Esophagus muscularis mucosa (tissue), 4 donors: ENCODE measurements at regions not wholly inside any gene's neighbourhood (a gene's known extent, or its start where the extent isn't known, plus 50 kb on each side); places are given as distances from the start of the nearest gene placed in this dataset.

Experiments
- DNase-seq: peaks from one replicate; pipeline ENCODE4 v3.0.0-alpha.2; 2017; ENCODE audit errors: extremely low spot score
- H3K27ac ChIP-seq, 4 donors: fragments of 200-600 bp; sonication (generic); replicated peaks in 1 of 4; 1 replicate in 3 of 4; 2 replicates in 1 of 4; pipeline ENCODE4 v1.5.1; 2016 to 2019; ENCODE audit warnings: mild to moderate bottlenecking in 1 of 4
- H3K27me3 ChIP-seq, 4 donors: fragments of 200-600 bp; sonication (generic); one replicate each; pipeline versions ENCODE4 v1.5.1 to v1.6.0; 2016 to 2019
- H3K36me3 ChIP-seq, 4 donors: fragments of 200-600 bp; sonication (generic); one replicate each; pipeline ENCODE4 v1.5.1; 2016 to 2019
- H3K4me1 ChIP-seq, 4 donors: fragments of 200-600 bp; sonication (generic); one replicate each; pipeline ENCODE4 v1.5.1; 2016 to 2019
- H3K4me3 ChIP-seq, 4 donors: fragments of 200-600 bp; sonication (generic); 1 replicate in 2 of 4; 2 replicates in 2 of 4; pipeline ENCODE4 v1.5.1; 2016 to 2019; ENCODE audit warnings: mild to moderate bottlenecking in 4 of 4, moderate library complexity in 1 of 4
- H3K9me3 ChIP-seq, 4 donors: fragments of 200-600 bp; sonication (generic); 1 replicate in 3 of 4; 2 replicates in 1 of 4; pipeline ENCODE4 v1.5.1; 2016 to 2019
- CTCF ChIP-seq, 3 experiments: fragments of 200-600 bp in 2 of 3; fragments of 450-650 bp in 1 of 3; sonication (generic) in 2 of 3; IDR thresholded peaks; one replicate each; pipeline ENCODE4 v1.5.1; 2017 to 2019; ENCODE audit warnings: antibody characterized with exemption in 3 of 3, mild to moderate bottlenecking in 2 of 3, moderate library complexity in 1 of 3
- EP300 ChIP-seq: sonication (generic); formaldehyde crosslinking; IDR thresholded peaks from one replicate; pipeline ENCODE4 v1.6.1; 2017; ENCODE audit warnings: antibody characterized with exemption
- POLR2A ChIP-seq: fragments of 450-650 bp; IDR thresholded peaks from one replicate; pipeline ENCODE4 v1.6.1; 2017; ENCODE audit warnings: antibody characterized with exemption, moderate library complexity, mild to moderate bottlenecking, low read depth
- POLR2AphosphoS5 ChIP-seq, 2 donors: sonication (generic); formaldehyde crosslinking; IDR thresholded peaks; one replicate each; pipeline ENCODE4 v1.6.1; 2017; ENCODE audit warnings: antibody characterized with exemption in 2 of 2
- WGBS: methylation state at CpG from one replicate; pipeline ENCODE4 v1.1.5; 2018; 5-methylcytosine and 5-hydroxymethylcytosine counted together
- intact Hi-C: fragments of 100-400 bp; cut with DNase I; formaldehyde crosslinking; loops from one replicate; pipeline ENCODE4 v1.15.1; 2023

DNA sequence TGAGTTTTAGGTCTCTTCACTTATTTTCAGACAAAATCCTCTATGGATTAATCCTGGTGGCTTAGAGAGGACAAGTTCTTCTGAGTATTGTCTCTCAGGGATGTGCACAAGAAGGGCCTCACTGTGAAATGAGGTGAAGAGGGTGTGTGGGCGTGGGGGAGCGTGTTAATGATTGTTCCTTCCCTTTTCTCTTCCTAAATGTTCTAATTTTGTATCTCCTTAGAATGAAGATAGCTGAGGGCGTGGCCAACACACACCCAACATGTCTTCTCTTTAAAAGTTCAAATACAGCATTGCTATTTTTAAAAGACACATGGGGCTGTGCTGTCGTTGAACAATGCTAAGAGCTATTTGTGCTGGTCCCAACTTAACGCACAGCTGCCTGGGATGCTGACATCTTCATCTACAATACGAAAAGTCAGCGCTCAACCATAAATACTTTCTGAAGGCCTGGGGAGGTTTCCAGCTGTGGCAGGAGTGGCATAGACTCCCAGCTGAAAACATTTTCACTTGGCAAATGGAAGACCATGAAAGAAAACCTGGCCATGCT, 135.9 kb downstream of the JCAD start:
- no peaks in the 10 kb centered on the region for H3K27me3 ChIP-seq
- DNase-seq, result no peak
- H3K27ac ChIP-seq, result peak overlapping the region in 3 of 4 donors; percentile 47 to 60 (median 51)
- no peaks in the 10 kb centered on the region for H3K36me3 ChIP-seq
- no peak overlapping the region for H3K4me3 ChIP-seq
- H3K9me3 ChIP-seq, result no peaks in the 10 kb centered on the region
- intact Hi-C loops, result no loop called here
- peaks cover 4 to 29% (median 27%) of the 10 kb centered on the region in 4 donors for H3K4me1 ChIP-seq
- TF ChIP-seq EP300 (no peak), CTCF (IDR thresholded peaks at IDR 0.05) (no peak), POLR2A (no peak), POLR2AphosphoS5 (IDR thresholded peaks at IDR 0.05) (no peak)
- 85% methylated on average over 7 of the region's 7 CpGs for WGBS

DNA sequence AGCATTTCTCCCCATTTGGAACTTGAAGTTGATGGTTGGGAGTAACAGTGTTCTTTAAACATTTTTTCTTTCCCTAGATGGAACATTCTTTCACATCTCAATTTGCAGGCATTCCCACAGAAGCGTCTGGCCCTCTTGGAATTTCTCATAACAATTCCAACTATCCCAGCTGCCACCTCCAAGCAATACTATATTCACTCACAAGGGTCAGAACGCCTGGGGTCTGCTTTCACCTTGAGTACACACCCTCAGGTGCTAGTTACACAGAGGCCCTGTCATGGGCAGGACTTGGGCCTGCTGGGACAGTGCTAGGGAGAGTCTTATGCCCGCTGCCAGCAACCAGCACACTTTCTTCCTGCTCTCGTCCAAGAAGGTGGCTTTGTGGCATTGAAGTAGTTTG, 136.5 kb downstream of the JCAD start:
- H3K9me3 ChIP-seq, result no peaks in the 10 kb centered on the region
- no peaks in the 10 kb centered on the region for H3K36me3 ChIP-seq
- no peak for TF ChIP-seq CTCF (IDR thresholded peaks at IDR 0.05)
- H3K4me1 ChIP-seq, result peaks cover 4 to 29% (median 27%) of the 10 kb centered on the region in 4 donors
- no peaks in the 10 kb centered on the region for H3K27me3 ChIP-seq
- no peak for DNase-seq
- peak overlapping the region; percentile 47 to 60 (median 51) for H3K27ac ChIP-seq
- intact Hi-C loops, result no loop called here
- WGBS, result 54% methylated on average over 4 of the region's 4 CpGs
- no peak overlapping the region for H3K4me3 ChIP-seq

DNA sequence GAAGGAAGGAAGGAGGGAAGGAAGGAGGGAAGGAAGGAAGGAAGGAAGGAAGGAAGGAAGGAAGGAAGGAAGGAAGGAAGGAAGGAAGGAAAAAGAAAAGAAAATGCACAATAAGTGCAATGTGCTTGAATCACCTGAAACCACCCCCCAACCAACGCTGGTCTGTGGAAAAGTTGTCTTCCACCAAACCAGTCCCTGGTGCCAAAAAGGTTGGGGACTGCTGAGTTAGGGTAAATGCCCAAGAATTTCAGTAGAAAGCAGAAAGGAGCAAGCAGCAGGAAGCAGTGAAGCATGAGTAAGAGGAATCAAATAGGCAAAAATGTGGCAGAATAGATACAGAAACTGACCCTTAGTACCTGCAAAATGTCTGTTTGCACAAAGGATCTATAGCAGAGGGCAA, 137.2 kb downstream of the JCAD start:
- WGBS, result 69% methylated on average over 1 of the region's 1 CpG
- TF ChIP-seq POLR2A (no peak), EP300 (no peak), CTCF (IDR thresholded peaks at IDR 0.05) (no peak), POLR2AphosphoS5 (IDR thresholded peaks at IDR 0.05) (no peak)
- peak overlapping the region in 3 of 4 donors; percentile 47 to 60 (median 51) for H3K27ac ChIP-seq
- no peak overlapping the region for H3K4me3 ChIP-seq
- no peak for DNase-seq
- intact Hi-C loops, result no loop called here
- no peaks in the 10 kb centered on the region for H3K36me3 ChIP-seq
- no peaks in the 10 kb centered on the region for H3K27me3 ChIP-seq
- no peaks in the 10 kb centered on the region for H3K9me3 ChIP-seq
- peaks cover 4 to 29% (median 27%) of the 10 kb centered on the region in 4 donors for H3K4me1 ChIP-seq

- H3K4me3 ChIP-seq, result no peak overlapping the region
- H3K4me1 ChIP-seq, result peaks cover 4 to 28% (median 26%) of the 10 kb centered on the region in 4 donors
- no peaks in the 10 kb centered on the region for H3K27me3 ChIP-seq
- DNase-seq, result no peak
- no peaks in the 10 kb centered on the region for H3K36me3 ChIP-seq
- no peak for TF ChIP-seq CTCF (IDR thresholded peaks at IDR 0.05)
- TF ChIP-seq POLR2AphosphoS5 (IDR thresholded peaks at IDR 0.05), result no peak
- no peak for TF ChIP-seq POLR2A
- TF ChIP-seq EP300, result no peak
- intact Hi-C loops, result no loop called here
- WGBS, result 56% methylated on average over 4 of the region's 7 CpGs
- no peaks in the 10 kb centered on the region for H3K9me3 ChIP-seq
- peak overlapping the region in 1 of 4 donors; percentile 15 for H3K27ac ChIP-seq
Measured at GRCh38 chr10:29921071-29921446, 138.3 kb downstream of the JCAD start.

GRCh38 chr10:29920408-29921070, 138.8 kb downstream of the JCAD start:
- DNase-seq, result no peak
- Histone ChIP-seq H3K4me1 (peaks cover 4 to 33% (median 31%) of the 10 kb centered on the region in 4 donors), H3K27ac (peak overlapping the region in 1 of 4 donors; percentile 15), H3K27me3 (no peaks in the 10 kb centered on the region), H3K9me3 (no peaks in the 10 kb centered on the region), H3K36me3 (no peaks in the 10 kb centered on the region), H3K4me3 (no peak overlapping the region)
- intact Hi-C loops, result no loop called here
- WGBS, result 87% methylated on average over 8 of the region's 9 CpGs
- TF ChIP-seq POLR2A (no peak), EP300 (no peak), CTCF (IDR thresholded peaks at IDR 0.05) (no peak), POLR2AphosphoS5 (IDR thresholded peaks at IDR 0.05) (no peak)
